Uterus (tissue), 2 donors: ENCODE measurements at regions not wholly inside any gene's neighbourhood (a gene's known extent, or its start where the extent isn't known, plus 50 kb on each side); places are given as distances from the start of the nearest gene placed in this dataset.
"Not testable (repeated sequence)": the region's sequence is repeated elsewhere in the genome, so short reads cannot be mapped to it uniquely, and the experiment has no call there.

Experiments
- CTCF ChIP-seq, 4 experiments: fragments of 200-600 bp in 2 of 4; fragments of 450-650 bp in 2 of 4; sonication (generic) in 2 of 4; IDR thresholded peaks; one replicate each; pipeline ENCODE4 v1.5.1; 2016 to 2019; ENCODE audit warnings: antibody characterized with exemption in 4 of 4, mild to moderate bottlenecking in 2 of 4, moderate library complexity in 1 of 4
- POLR2A ChIP-seq, 2 donors: fragments of 450-650 bp; IDR thresholded peaks; one replicate each; pipeline ENCODE4 v1.6.1; 2016; ENCODE audit warnings: antibody characterized with exemption in 2 of 2, mild to moderate bottlenecking in 1 of 2, moderate library complexity in 1 of 2

GRCh38 chr6:109879081-109879480, 99.0 kb upstream of the GPR6 start:
- TF ChIP-seq CTCF, POLR2A (IDR thresholded peaks at IDR 0.05): not testable (repeated sequence)
